GM06990 (cell line): ENCODE measurements at regions not wholly inside any gene's neighbourhood (a gene's known extent, or its start where the extent isn't known, plus 50 kb on each side); places are given as distances from the start of the nearest gene placed in this dataset.

Experiments used
- DNase-seq: peaks from one replicate; pipeline ENCODE4 v3.0.0-alpha.2; 2011; ENCODE audit not compliant: insufficient read length; ENCODE audit errors: extremely low read depth
- H3K27me3 ChIP-seq: replicated peaks from 2 replicates; pipeline ENCODE4 v1.6.0; 2011; ENCODE audit warnings: low read length; ENCODE audit not compliant: control insufficient read depth, insufficient read depth
- H3K36me3 ChIP-seq: 2 replicates; pipeline ENCODE4 v1.5.1; 2011; ENCODE audit warnings: low read length; ENCODE audit not compliant: control insufficient read depth, insufficient read depth
- H3K4me3 ChIP-seq: replicated peaks from 2 replicates; pipeline ENCODE4 v1.5.1; 2011; ENCODE audit warnings: low read depth, mild to moderate bottlenecking, control low read depth, low read length
- CTCF ChIP-seq: IDR thresholded peaks from 2 replicates; pipeline ENCODE4 v1.5.1; 2011; ENCODE audit warnings: low read length, control low read depth, mild to moderate bottlenecking, inconsistent platforms; ENCODE audit not compliant: insufficient read depth, poor library complexity, severe bottlenecking

GRCh38 chr3:89043406-89043932 lies 64.0 kb upstream of the EPHA3 start:
- no peak for DNase-seq
- no peaks in the 10 kb centered on the region for H3K36me3 ChIP-seq
- no peak for TF ChIP-seq CTCF

DNA sequence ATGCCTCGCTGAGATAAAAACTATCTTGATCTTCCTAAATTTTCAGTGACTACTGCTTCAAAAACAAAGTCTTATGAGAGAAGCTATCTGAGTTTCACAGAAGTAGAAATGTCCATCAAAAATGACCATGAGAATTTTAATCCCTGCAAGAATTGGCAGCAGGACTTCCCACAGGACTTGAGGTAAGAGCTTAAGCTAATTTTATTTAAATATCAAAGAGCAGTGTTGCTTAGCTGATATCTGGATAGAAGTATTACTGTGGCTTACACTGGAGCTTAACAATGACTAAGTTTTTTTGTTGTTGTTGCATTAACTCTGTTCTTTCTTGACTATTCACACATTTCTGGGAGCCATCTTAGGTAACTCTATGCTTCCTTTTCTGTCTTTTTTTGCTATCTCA lies 60.8 kb upstream of the EPHA3 start:
- no peak for TF ChIP-seq CTCF
- no peak overlapping the region for H3K4me3 ChIP-seq
- no peaks in the 10 kb centered on the region for H3K36me3 ChIP-seq
- no peak for DNase-seq
- no peaks in the 10 kb centered on the region for H3K27me3 ChIP-seq

More at GRCh38 chr3:89043406-89043932, 64.0 kb upstream of the EPHA3 start:
- H3K27me3 ChIP-seq = no peaks in the 10 kb centered on the region
- no peak overlapping the region for H3K4me3 ChIP-seq

DNA sequence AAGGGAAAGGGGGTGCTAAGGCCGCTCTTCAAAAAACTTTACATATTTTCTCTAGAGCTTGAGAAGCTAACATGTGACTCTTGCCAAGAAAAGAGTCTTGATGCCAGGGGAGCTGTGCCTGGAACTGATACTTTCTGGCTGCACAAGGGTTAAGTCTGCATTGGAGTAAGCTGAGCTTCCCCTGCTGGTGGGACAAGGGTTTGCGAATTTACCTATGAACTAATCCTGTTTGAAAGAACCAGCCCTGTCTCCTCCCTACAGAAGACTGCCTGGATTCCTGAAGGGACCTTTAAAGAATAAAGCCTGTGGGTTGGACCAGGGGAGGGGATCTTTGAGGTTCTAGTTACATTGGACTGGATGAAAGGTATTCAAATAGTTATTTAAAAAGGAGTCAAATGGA lies 58.3 kb upstream of the EPHA3 start:
- H3K27me3 ChIP-seq = no peaks in the 10 kb centered on the region
- no peak for DNase-seq
- no peak for TF ChIP-seq CTCF
- H3K4me3 ChIP-seq = no peak overlapping the region
- H3K36me3 ChIP-seq = no peaks in the 10 kb centered on the region

DNA sequence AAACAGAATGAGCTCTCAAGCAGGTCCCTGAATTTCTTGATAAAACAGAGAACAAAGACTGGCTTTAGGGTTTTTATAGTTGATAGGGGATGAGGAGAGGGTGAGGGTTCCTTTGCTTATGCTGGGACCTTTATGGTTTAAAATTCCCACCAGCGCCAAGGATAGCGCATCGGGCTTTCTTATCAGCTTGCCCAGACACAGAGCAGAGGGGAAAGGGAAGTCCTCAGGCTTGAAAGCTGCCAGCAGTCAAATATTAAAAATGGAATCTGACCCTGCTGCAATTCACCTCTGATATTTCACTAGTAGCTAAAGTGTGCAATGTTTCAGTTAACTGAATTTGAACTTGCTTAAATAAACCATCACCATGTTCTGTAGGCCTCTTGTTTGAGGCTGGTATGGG lies 55.0 kb upstream of the EPHA3 start:
- Histone ChIP-seq H3K36me3 (no peaks in the 10 kb centered on the region), H3K27me3 (no peaks in the 10 kb centered on the region), H3K4me3 (no peak overlapping the region)
- TF ChIP-seq CTCF = no peak
- DNase-seq = no peak

- DNase-seq = no peak
- Histone ChIP-seq H3K36me3 (no peaks in the 10 kb centered on the region), H3K4me3 (no peak overlapping the region), H3K27me3 (no peaks in the 10 kb centered on the region)
- no peak for TF ChIP-seq CTCF
Observed at GRCh38 chr3:89057398-89057797, 50.0 kb upstream of the EPHA3 start.
